Bronchial epithelial cell (primary cell): ENCODE measurements at regions not wholly inside any gene's neighbourhood (a gene's known extent, or its start where the extent isn't known, plus 50 kb on each side); places are given as distances from the start of the nearest gene placed in this dataset.

ENCODE experiments used
- DNase-seq: peaks from one replicate; pipeline ENCODE4 v3.0.0-alpha.2; 2010; ENCODE audit warnings: low read depth
- FAIRE-seq: peaks from 2 replicates; lab custom pipeline; 2011; peaks lifted over from hg19 to GRCh38; lab: Jason Lieb, UNC
- H3K27me3 ChIP-seq: 2 replicates; pipeline ENCODE4 v1.5.1; 2011; ENCODE audit warnings: low read length; ENCODE audit not compliant: control insufficient read depth, insufficient read depth
- H3K36me3 ChIP-seq: 2 replicates; pipeline ENCODE4 v1.5.1; 2011; ENCODE audit warnings: low read length; ENCODE audit not compliant: control insufficient read depth, insufficient read depth
- H3K4me3 ChIP-seq: 2 replicates; pipeline ENCODE4 v1.5.1; 2011; ENCODE audit warnings: mild to moderate bottlenecking, low read depth, low read length, control low read depth
- CTCF ChIP-seq: IDR thresholded peaks from 2 replicates; pipeline ENCODE4 v1.5.1; 2011; ENCODE audit warnings: mild to moderate bottlenecking, moderate library complexity, low read length, control low read depth, inconsistent platforms; ENCODE audit not compliant: insufficient read depth, severe bottlenecking

DNA sequence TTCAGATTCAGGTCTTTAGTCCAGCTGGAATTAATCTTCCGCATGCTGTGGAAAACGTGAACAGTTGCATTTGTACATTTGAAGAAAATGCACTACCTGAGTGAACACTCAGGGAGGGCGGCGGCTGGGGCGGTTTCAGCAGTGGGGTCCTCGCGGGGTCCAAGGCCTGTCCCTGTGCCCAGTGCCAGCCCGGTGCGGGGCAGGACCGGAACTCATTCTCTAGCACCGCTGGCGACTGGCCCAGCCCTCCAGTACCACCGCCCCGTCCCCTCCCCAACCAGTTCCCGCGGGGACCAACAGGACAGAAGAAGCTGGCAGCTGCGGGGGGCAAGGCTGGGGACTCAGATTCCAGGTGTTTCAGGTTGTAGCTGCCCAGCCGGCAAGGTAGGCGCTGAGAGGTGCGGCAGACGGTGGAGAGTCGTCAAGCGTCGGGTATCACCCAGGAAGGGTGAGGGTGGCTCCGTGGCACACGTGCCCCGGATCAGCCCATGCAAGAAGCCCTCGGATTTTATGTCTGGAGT is 72.2 kb upstream of the ARNT2 start:
- H3K4me3 ChIP-seq = no peak overlapping the region
- H3K27me3 ChIP-seq = no peaks in the 10 kb centered on the region
- FAIRE-seq (no peak), DNase-seq (no peak)
- TF ChIP-seq CTCF = no peak
- no peaks in the 10 kb centered on the region for H3K36me3 ChIP-seq

DNA sequence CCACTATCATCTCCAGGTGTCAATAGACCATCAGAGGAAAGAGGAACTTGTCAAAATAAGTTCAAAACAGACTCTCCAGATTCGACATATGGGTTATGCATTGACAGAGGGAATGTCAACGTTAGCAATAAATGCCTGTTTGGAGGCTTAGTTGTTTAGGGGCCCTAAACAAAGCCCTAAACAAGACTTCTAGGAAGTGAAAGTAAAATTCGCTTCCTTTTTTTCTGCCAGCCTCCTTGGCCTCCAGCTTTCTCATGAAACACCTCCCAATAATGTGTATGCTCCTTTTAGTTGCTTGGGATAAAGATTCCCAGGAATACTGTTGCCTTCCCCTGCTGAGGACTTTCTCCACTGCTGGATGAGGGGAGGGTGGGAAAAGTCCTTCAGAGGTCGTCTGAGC is 70.9 kb upstream of the ARNT2 start:
- H3K27me3 ChIP-seq = no peaks in the 10 kb centered on the region
- no peaks in the 10 kb centered on the region for H3K36me3 ChIP-seq
- DNase-seq = no peak
- TF ChIP-seq CTCF = no peak
- no peak for FAIRE-seq
- H3K4me3 ChIP-seq = no peak overlapping the region

- Histone ChIP-seq H3K4me3 (no peak overlapping the region), H3K27me3 (no peaks in the 10 kb centered on the region), H3K36me3 (no peaks in the 10 kb centered on the region)
- no peak for FAIRE-seq
- no peak for TF ChIP-seq CTCF
- no peak for DNase-seq
Observed at GRCh38 chr15:80334521-80334920, 69.7 kb upstream of the ARNT2 start.

- Histone ChIP-seq H3K4me3 (no peak overlapping the region), H3K36me3 (no peaks in the 10 kb centered on the region), H3K27me3 (peaks cover 3% of the 10 kb centered on the region)
- no peak for DNase-seq
- FAIRE-seq = no peak
- TF ChIP-seq CTCF = no peak
Observed at GRCh38 chr15:80339601-80340000, 64.6 kb upstream of the ARNT2 start.

GRCh38 chr15:80342148-80342547 is 62.0 kb upstream of the ARNT2 start:
- H3K4me3 ChIP-seq = no peak overlapping the region
- no peak for TF ChIP-seq CTCF
- FAIRE-seq (no peak), DNase-seq (no peak)
- peaks cover 3% of the 10 kb centered on the region for H3K27me3 ChIP-seq
- H3K36me3 ChIP-seq = no peaks in the 10 kb centered on the region

DNA sequence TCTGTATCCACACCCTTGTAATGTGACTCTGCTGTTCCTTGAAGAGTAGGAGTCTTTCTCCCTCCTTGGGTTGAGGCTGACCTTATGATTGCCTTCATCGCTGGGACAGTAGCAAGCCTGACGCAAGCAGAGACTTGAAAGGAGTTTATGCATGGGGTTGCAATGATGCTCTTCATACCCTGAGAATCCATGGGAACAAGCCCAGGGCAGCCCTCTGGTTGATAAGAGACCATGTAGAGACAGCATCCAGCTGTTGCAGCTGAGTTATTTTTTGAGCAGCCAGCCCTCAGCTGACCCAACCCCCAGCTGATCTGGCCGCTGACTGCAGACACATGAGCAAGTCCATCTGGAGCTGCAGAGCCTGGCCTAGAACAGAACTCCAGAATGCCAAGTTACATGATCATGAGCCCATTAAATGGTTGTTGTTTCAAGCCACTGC is 60.6 kb upstream of the ARNT2 start:
- Histone ChIP-seq H3K27me3 (peaks cover 3% of the 10 kb centered on the region), H3K36me3 (no peaks in the 10 kb centered on the region), H3K4me3 (no peak overlapping the region)
- no peak for TF ChIP-seq CTCF
- no peak for FAIRE-seq
- no peak for DNase-seq
